GM12864 (cell line): ENCODE measurements at regions not wholly inside any gene's neighbourhood (a gene's known extent, or its start where the extent isn't known, plus 50 kb on each side); places are given as distances from the start of the nearest gene placed in this dataset.

Experiments used
- DNase-seq: peaks from one replicate; pipeline ENCODE4 v3.0.0-alpha.2; 2011; ENCODE audit warnings: low read depth
- H3K4me3 ChIP-seq: 2 replicates; pipeline ENCODE4 v1.5.1; 2011; ENCODE audit warnings: mild to moderate bottlenecking, low read depth, low read length, control low read depth
- TF ChIP-seq, protein P1 (sequence below): IDR thresholded peaks from 2 replicates; pipeline ENCODE4 v1.5.1; 2011; ENCODE audit warnings: low read depth, mild to moderate bottlenecking, moderate library complexity, low read length, control low read depth, inconsistent platforms; ENCODE audit errors: missing control alignments

- TF ChIP-seq, protein P1, sequence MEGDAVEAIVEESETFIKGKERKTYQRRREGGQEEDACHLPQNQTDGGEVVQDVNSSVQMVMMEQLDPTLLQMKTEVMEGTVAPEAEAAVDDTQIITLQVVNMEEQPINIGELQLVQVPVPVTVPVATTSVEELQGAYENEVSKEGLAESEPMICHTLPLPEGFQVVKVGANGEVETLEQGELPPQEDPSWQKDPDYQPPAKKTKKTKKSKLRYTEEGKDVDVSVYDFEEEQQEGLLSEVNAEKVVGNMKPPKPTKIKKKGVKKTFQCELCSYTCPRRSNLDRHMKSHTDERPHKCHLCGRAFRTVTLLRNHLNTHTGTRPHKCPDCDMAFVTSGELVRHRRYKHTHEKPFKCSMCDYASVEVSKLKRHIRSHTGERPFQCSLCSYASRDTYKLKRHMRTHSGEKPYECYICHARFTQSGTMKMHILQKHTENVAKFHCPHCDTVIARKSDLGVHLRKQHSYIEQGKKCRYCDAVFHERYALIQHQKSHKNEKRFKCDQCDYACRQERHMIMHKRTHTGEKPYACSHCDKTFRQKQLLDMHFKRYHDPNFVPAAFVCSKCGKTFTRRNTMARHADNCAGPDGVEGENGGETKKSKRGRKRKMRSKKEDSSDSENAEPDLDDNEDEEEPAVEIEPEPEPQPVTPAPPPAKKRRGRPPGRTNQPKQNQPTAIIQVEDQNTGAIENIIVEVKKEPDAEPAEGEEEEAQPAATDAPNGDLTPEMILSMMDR, result no peak
- H3K4me3 ChIP-seq, result no peak overlapping the region
- DNase-seq, result no peak
Observed at GRCh38 chr9:82495884-82496777, 507.6 kb downstream of the SPATA31D1 start.

GRCh38 chr9:82498541-82499317 is 510.2 kb downstream of the SPATA31D1 start:
- DNase-seq, result no peak
- H3K4me3 ChIP-seq, result no peak overlapping the region
- TF ChIP-seq, protein P1, result no peak

- TF ChIP-seq, protein P1, result no peak
- no peak overlapping the region for H3K4me3 ChIP-seq
- DNase-seq, result no peak
Observed at GRCh38 chr9:82499337-82499736, 510.8 kb downstream of the SPATA31D1 start.

GRCh38 chr9:82504620-82505019 is 516.0 kb downstream of the SPATA31D1 start:
- DNase-seq, result no peak
- no peak overlapping the region for H3K4me3 ChIP-seq
- TF ChIP-seq, protein P1, result no peak

DNA sequence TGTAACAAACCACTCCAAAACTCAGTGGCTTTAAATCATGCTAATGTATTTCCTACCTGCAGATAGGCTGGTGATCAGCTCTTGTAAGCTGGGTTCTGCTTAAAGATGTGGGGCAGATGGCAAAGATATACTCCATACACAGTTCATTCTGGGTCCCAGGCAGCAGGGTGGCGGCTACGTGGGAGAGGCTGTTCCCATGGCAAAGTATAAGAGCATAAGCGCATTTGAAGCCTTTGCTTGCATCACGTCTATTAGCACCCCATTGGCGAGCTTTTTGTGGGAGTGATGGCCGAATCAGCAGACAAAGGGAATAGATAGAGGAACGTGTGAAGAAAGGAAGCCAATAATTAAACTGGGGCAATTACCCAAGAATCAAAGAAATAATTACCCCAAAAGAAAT is 523.1 kb downstream of the SPATA31D1 start:
- TF ChIP-seq, protein P1, result no peak
- H3K4me3 ChIP-seq, result no peak overlapping the region
- DNase-seq, result no peak

DNA sequence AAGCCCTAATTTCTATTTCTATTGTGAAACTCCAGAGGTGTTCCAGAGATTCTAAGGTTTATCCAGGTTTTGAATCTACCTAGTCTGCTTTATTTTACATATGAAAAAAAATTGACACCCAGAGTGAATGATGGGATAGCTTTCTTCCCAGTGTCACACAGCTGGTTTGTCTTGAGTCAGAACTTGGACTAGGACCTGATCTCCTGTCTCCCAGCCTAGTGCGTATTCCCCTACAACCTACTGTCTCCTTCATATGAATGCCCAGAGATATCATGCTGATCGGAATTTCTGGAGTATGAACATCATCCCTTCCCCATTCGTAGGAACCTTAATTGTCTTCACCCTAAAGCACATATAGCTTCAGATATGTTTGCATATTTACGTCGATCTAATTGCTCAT is 524.2 kb downstream of the SPATA31D1 start:
- TF ChIP-seq, protein P1, result no peak
- no peak for DNase-seq

More for the DNA sequence above, 524.2 kb downstream of the SPATA31D1 start:
- H3K4me3 ChIP-seq, result no peak overlapping the region
